HepG2 (cell line): ENCODE measurements at regions not wholly inside any gene's neighbourhood (a gene's known extent, or its start where the extent isn't known, plus 50 kb on each side); places are given as distances from the start of the nearest gene placed in this dataset.

Experiments
- ATAC-seq: fragments of 200-7000 bp; cut with Tn5 transposase; 3 replicates; pipeline ENCODE4 v1.9.1; 2020; ENCODE audit warnings: mild to moderate bottlenecking, moderate library complexity
- BruUV-seq: library from RNA; stranded (reverse); fragments of 400-500 nt; replicated peaks from 2 replicates; lab custom pipeline; 2021; lab: Mats Ljungman, UMichigan
- CTCF ChIA-PET: fragments of 300-600 bp; formaldehyde crosslinking; extraction: SDS; loops from one replicate; lab custom pipeline; 2021; ENCODE audit warnings: low total read pairs, inconsistent platforms, low intra/inter-chr PET ratio; lab: Yijun Ruan, JAX
- POLR2A ChIA-PET: fragments of 350-600 bp; sonication (Branson Sonifier 250); formaldehyde crosslinking; loops from one replicate; lab custom pipeline; 2020; ENCODE audit warnings: antibody characterized with exemption, inconsistent platforms; lab: Yijun Ruan, JAX
- DNase-seq: peaks from one replicate; pipeline ENCODE4 v3.0.0-alpha.2; 2015; ENCODE audit warnings: low spot score
- FAIRE-seq: peaks from 3 replicates; lab custom pipeline; 2011; peaks lifted over from hg19 to GRCh38; lab: Jason Lieb, UNC
- H2AFZ ChIP-seq: one replicate; pipeline ENCODE4 v1.6.1; 2011; ENCODE audit warnings: low read length, inconsistent platforms
- H3K27ac ChIP-seq: fragments of 300-600 bp; 3 replicates; pipeline ENCODE4 v1.8.0; 2011; ENCODE audit warnings: mixed run types, mild to moderate bottlenecking, mixed read lengths, low read length, inconsistent platforms; ENCODE audit not compliant: insufficient read depth; ENCODE audit errors: extremely low read length
- H3K27me3 ChIP-seq, 2 experiments: fragments of 200-600 bp in 1 of 2; 2 replicates in 1 of 2; 3 replicates in 1 of 2; pipeline versions ENCODE4 v1.6.0 to v1.8.0; 2011; ENCODE audit warnings: low read length in 2 of 2, mild to moderate bottlenecking in 2 of 2, moderate library complexity in 2 of 2, inconsistent platforms in 1 of 2; ENCODE audit not compliant: insufficient read depth in 2 of 2, control insufficient read depth in 1 of 2
- H3K36me3 ChIP-seq, 2 experiments: fragments of 200-600 bp in 1 of 2; replicated peaks in 1 of 2; 2 replicates in 1 of 2; 3 replicates in 1 of 2; pipeline versions ENCODE4 v1.5.1 to v1.8.0; 2011; ENCODE audit warnings: low read length in 2 of 2, inconsistent platforms in 1 of 2; ENCODE audit not compliant: insufficient read depth in 2 of 2, control insufficient read depth in 1 of 2
- H3K4me1 ChIP-seq: 2 replicates; pipeline ENCODE4 v1.5.1; 2012; ENCODE audit warnings: low read length, inconsistent platforms; ENCODE audit not compliant: insufficient read depth
- H3K4me2 ChIP-seq: 2 replicates; pipeline ENCODE4 v1.6.0; 2011; ENCODE audit warnings: low read depth, low read length, inconsistent platforms
- H3K4me3 ChIP-seq, 3 experiments: fragments of 200-600 bp in 1 of 3; sonication (generic), shearing (Covaris generic) in 1 of 3; replicated peaks in 1 of 3; 2 replicates each; pipeline ENCODE4 v1.5.1; 2011 to 2016; ENCODE audit warnings: low read length in 3 of 3, inconsistent platforms in 2 of 3, low read depth in 2 of 3, mild to moderate bottlenecking in 2 of 3, control low read depth in 1 of 3, mixed read lengths in 1 of 3; ENCODE audit not compliant: insufficient read depth in 1 of 3
- H3K79me2 ChIP-seq: one replicate; pipeline ENCODE4 v1.6.1; 2011; ENCODE audit warnings: low read length, inconsistent platforms; ENCODE audit not compliant: insufficient read depth
- H3K9ac ChIP-seq: 2 replicates; pipeline ENCODE4 v1.6.0; 2011; ENCODE audit warnings: mild to moderate bottlenecking, low read depth, low read length, inconsistent platforms; ENCODE audit not compliant: insufficient read depth
- H3K9me3 ChIP-seq: 2 replicates; pipeline ENCODE4 v1.5.1; 2012; ENCODE audit warnings: mild to moderate bottlenecking, low read length
- H4K20me1 ChIP-seq: 2 replicates; pipeline ENCODE4 v1.6.0; 2011; ENCODE audit warnings: inconsistent platforms, mild to moderate bottlenecking, low read length, moderate library complexity; ENCODE audit not compliant: insufficient read depth
- HBP1 ChIP-seq: IDR thresholded peaks from 2 replicates; pipeline ENCODE4 v1.6.1; 2016; ENCODE audit warnings: low read depth, control low read depth
- HOXA9 ChIP-seq: sonication (generic); formaldehyde crosslinking; IDR thresholded peaks from 2 replicates; pipeline ENCODE4 v1.8.1; 2022; ENCODE audit warnings: missing genetic modification reagents, mild to moderate bottlenecking, moderate library complexity, borderline replicate concordance
- MIER2 ChIP-seq: IDR thresholded peaks from 2 replicates; pipeline ENCODE4 v1.6.1; 2016; ENCODE audit warnings: missing biosample characterization, missing genetic modification reagents
- SUZ12 ChIP-seq: fragments of 150-350 bp; IDR thresholded peaks from 2 replicates; pipeline ENCODE4 v1.6.1; 2014; ENCODE audit warnings: low read depth, low read length
- TCF7L2 ChIP-seq: IDR thresholded peaks from 2 replicates; pipeline ENCODE4 v1.6.1; 2011; ENCODE audit warnings: mild to moderate bottlenecking, low read depth, low read length, moderate library complexity
- ZBTB46 ChIP-seq: sonication (generic); formaldehyde crosslinking; IDR thresholded peaks from 2 replicates; pipeline ENCODE4 v1.4.0; 2020; ENCODE audit warnings: mild to moderate bottlenecking, missing genetic modification reagents, borderline replicate concordance
- ZMYM2 ChIP-seq: sonication (generic); formaldehyde crosslinking; IDR thresholded peaks from 2 replicates; pipeline ENCODE4 v1.8.0; 2022; ENCODE audit warnings: mild to moderate bottlenecking, missing genetic modification reagents
- ZNF367 ChIP-seq: sonication (generic); formaldehyde crosslinking; IDR thresholded peaks from 2 replicates; pipeline ENCODE4 v1.4.0; 2020; ENCODE audit warnings: missing genetic modification reagents, borderline replicate concordance
- WGBS: methylation state at CpG from one replicate; pipeline ENCODE4 v1.1.6; 2017; ENCODE audit warnings: low lambda C conversion rate; 5-methylcytosine and 5-hydroxymethylcytosine counted together
- in situ Hi-C: cut with HindIII; loops from 2 replicates; pipeline ENCODE4 v1.10.0; 2017; ENCODE audit warnings: low pct_unique_long_range_greater_than_20kb; ENCODE audit not compliant: extremely low pct_ligation_motif_present
- intact Hi-C: fragments of 100-400 bp; cut with micrococcal nuclease; formaldehyde crosslinking; loops from one replicate; pipeline ENCODE4 v1.10.0; 2022; ENCODE audit not compliant: unreplicated experiment
- TF ChIP-seq, protein P1 (sequence below): sonication (generic); formaldehyde crosslinking; IDR thresholded peaks from 2 replicates; pipeline ENCODE4 v1.4.0; 2020; ENCODE audit warnings: missing genetic modification reagents
- TF ChIP-seq, protein P2 (sequence below), 2 experiments: IDR thresholded peaks; 2 replicates each; pipeline ENCODE4 v1.6.1; 2011 to 2012; ENCODE audit warnings: low read length in 2 of 2, borderline replicate concordance in 1 of 2, low read depth in 1 of 2, mild to moderate bottlenecking in 1 of 2, moderate library complexity in 1 of 2

DNA sequence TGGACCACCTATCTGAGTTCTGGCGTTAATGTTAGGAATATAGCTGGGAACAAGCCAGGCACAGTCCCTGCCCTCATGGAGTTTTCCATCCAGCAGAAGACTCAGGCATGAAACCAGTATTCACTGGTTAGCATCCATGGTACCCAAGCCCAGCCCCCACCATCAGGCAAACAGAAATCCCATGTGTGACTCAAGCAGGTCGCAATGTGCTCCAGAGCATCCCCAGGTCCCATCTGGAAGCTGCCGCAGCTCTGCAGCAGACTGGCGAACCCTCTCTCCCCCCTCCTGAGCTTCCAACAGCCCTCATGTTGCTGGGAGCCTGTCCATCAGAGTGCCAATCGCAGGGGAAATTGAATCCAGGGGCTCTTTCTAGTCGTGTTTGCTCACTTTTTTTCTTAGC is 174.2 kb downstream of the RRAGC start (continued):
- TF ChIP-seq ZBTB46 (no peak), ZNF367 (CRISPR knock-in tag) (no peak), SUZ12 (no peak), TCF7L2 (no peak), ZMYM2 (no peak), HBP1 (CRISPR knock-in tag) (no peak)

DNA sequence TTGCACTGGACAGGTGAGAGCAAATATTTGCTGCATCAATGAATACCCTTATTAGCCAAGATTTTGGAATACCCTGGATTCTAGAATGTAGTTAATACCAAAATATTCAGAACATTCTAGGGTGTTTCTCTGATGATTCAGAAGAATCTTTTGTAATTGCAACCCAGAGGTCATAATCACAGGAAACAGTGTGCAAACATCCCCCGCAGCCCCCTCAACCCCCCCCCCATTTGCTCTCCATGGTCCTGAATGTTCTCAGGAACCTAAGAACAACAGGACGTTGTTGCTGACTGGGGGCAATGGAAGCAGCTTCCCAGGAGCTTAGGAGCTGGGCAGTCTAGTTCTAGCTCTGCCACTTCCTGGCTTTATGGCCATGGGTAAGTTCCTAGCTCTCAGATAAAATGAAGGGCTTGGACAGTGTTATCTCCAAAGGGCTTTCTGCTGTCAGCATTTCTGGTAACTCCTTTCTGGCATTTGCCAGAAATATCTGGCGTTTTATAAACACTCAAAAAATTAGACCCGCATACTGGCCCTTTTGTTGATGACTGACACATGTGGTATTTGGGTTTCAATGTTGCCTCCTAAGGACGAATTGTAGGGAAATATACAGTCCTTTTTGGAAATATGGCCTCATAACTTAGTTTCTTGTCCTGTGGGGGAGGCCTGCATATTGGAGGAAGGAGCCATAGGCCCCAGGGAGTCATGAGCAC is 178.6 kb downstream of the RRAGC start:
- no TSS peak for BruUV-seq
- Histone ChIP-seq H3K4me3 (no peak overlapping the region), H3K27ac (no peak overlapping the region), H3K27me3 (peaks cover 0 to 8% of the 10 kb centered on the region in 2 experiments; a peak in 2 of 5 replicates), H2AFZ (no peak overlapping the region), H3K4me1 (no peaks in the 10 kb centered on the region), H3K9ac (no peak overlapping the region), H4K20me1 (no peaks in the 10 kb centered on the region), H3K9me3 (no peaks in the 10 kb centered on the region), H3K4me2 (no peak overlapping the region), H3K36me3 (no peaks in the 10 kb centered on the region), H3K79me2 (no peaks in the 10 kb centered on the region)
- no peak for DNase-seq
- no peak for ATAC-seq
- POLR2A ChIA-PET, result no interaction called here
- no peak for FAIRE-seq
- in situ Hi-C loops (no loop called here), intact Hi-C loops (no loop called here)
- WGBS, result 22% methylated on average over 5 of the region's 5 CpGs
- CTCF ChIA-PET, result no interaction called here
- TF ChIP-seq, protein P1, sequence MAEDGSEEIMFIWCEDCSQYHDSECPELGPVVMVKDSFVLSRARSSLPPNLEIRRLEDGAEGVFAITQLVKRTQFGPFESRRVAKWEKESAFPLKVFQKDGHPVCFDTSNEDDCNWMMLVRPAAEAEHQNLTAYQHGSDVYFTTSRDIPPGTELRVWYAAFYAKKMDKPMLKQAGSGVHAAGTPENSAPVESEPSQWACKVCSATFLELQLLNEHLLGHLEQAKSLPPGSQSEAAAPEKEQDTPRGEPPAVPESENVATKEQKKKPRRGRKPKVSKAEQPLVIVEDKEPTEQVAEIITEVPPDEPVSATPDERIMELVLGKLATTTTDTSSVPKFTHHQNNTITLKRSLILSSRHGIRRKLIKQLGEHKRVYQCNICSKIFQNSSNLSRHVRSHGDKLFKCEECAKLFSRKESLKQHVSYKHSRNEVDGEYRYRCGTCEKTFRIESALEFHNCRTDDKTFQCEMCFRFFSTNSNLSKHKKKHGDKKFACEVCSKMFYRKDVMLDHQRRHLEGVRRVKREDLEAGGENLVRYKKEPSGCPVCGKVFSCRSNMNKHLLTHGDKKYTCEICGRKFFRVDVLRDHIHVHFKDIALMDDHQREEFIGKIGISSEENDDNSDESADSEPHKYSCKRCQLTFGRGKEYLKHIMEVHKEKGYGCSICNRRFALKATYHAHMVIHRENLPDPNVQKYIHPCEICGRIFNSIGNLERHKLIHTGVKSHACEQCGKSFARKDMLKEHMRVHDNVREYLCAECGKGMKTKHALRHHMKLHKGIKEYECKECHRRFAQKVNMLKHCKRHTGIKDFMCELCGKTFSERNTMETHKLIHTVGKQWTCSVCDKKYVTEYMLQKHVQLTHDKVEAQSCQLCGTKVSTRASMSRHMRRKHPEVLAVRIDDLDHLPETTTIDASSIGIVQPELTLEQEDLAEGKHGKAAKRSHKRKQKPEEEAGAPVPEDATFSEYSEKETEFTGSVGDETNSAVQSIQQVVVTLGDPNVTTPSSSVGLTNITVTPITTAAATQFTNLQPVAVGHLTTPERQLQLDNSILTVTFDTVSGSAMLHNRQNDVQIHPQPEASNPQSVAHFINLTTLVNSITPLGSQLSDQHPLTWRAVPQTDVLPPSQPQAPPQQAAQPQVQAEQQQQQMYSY (CRISPR knock-in tag), result no peak
- TF ChIP-seq HOXA9 (CRISPR knock-in tag) (no peak), MIER2 (0 out of 2 replicates have a peak, but pooled peaks have one; percentile 43)
- TF ChIP-seq, protein P2, sequence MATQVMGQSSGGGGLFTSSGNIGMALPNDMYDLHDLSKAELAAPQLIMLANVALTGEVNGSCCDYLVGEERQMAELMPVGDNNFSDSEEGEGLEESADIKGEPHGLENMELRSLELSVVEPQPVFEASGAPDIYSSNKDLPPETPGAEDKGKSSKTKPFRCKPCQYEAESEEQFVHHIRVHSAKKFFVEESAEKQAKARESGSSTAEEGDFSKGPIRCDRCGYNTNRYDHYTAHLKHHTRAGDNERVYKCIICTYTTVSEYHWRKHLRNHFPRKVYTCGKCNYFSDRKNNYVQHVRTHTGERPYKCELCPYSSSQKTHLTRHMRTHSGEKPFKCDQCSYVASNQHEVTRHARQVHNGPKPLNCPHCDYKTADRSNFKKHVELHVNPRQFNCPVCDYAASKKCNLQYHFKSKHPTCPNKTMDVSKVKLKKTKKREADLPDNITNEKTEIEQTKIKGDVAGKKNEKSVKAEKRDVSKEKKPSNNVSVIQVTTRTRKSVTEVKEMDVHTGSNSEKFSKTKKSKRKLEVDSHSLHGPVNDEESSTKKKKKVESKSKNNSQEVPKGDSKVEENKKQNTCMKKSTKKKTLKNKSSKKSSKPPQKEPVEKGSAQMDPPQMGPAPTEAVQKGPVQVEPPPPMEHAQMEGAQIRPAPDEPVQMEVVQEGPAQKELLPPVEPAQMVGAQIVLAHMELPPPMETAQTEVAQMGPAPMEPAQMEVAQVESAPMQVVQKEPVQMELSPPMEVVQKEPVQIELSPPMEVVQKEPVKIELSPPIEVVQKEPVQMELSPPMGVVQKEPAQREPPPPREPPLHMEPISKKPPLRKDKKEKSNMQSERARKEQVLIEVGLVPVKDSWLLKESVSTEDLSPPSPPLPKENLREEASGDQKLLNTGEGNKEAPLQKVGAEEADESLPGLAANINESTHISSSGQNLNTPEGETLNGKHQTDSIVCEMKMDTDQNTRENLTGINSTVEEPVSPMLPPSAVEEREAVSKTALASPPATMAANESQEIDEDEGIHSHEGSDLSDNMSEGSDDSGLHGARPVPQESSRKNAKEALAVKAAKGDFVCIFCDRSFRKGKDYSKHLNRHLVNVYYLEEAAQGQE (IDR thresholded peaks at IDR 0.05; ENCODE audit: borderline replicate concordance in 1 of 2, low read depth in 1 of 2, low read length in 2 of 2), result peak in 1 of 2 experiments; percentile 87
